ENCODE measurements at regions not wholly inside any gene's neighbourhood (a gene's known extent, or its start where the extent isn't known, plus 50 kb on each side); places are given as distances from the start of the nearest gene placed in this dataset.

- no peaks in the 10 kb centered on the region for H3K27me3 ChIP-seq
- DNase-seq (ENCODE audit: low spot score in 2 of 2), result no peak
- H3K27ac ChIP-seq, result no peak overlapping the region
- no peaks in the 10 kb centered on the region for H3K36me3 ChIP-seq
- intact Hi-C loops (cut with DNase I), result loop anchor here (5.0 kb wide), 1 partner anchor 241 kb away; the partner anchor contains the start of gene CNR1
- no peak overlapping the region for H3K4me3 ChIP-seq
- H3K4me1 ChIP-seq, result no peaks in the 10 kb centered on the region
- no peaks in the 10 kb centered on the region for H3K9me3 ChIP-seq
- TF ChIP-seq, protein P1, sequence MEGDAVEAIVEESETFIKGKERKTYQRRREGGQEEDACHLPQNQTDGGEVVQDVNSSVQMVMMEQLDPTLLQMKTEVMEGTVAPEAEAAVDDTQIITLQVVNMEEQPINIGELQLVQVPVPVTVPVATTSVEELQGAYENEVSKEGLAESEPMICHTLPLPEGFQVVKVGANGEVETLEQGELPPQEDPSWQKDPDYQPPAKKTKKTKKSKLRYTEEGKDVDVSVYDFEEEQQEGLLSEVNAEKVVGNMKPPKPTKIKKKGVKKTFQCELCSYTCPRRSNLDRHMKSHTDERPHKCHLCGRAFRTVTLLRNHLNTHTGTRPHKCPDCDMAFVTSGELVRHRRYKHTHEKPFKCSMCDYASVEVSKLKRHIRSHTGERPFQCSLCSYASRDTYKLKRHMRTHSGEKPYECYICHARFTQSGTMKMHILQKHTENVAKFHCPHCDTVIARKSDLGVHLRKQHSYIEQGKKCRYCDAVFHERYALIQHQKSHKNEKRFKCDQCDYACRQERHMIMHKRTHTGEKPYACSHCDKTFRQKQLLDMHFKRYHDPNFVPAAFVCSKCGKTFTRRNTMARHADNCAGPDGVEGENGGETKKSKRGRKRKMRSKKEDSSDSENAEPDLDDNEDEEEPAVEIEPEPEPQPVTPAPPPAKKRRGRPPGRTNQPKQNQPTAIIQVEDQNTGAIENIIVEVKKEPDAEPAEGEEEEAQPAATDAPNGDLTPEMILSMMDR (IDR thresholded peaks at IDR 0.05), result no peak
Measured at GRCh38 chr6:87926687-87927086, 121.0 kb upstream of the SPACA1 start.

DNA sequence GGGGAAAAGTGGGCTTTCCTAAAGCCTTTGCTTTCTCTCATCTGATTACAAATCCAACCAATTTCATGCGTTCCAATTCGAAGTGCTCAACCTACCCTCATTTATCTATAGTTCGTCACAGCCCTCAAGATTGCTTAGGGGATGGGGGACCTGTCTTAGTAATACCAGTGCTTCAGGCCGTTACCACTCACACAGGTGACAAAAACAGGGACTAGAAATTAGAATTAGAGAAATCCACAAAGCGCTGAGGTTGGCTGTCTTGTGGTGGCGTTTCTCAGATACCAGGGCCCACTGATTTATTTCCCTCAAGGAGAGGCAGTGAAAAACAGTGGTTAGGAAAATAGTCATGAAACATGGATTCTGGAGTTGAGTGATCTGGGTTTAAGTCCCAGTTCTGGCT, 121.6 kb upstream of the SPACA1 start:
- Histone ChIP-seq H3K4me3 (no peak overlapping the region), H3K9me3 (no peaks in the 10 kb centered on the region), H3K36me3 (no peaks in the 10 kb centered on the region), H3K27ac (no peak overlapping the region), H3K4me1 (no peaks in the 10 kb centered on the region), H3K27me3 (no peaks in the 10 kb centered on the region)
- intact Hi-C loops (cut with DNase I), result loop anchor here (5.0 kb wide), 1 partner anchor 241 kb away; the partner anchor contains the start of gene CNR1
- TF ChIP-seq, protein P1 (IDR thresholded peaks at IDR 0.05), result no peak
- DNase-seq (ENCODE audit: low spot score in 2 of 2), result no peak

- Histone ChIP-seq H3K36me3 (no peaks in the 10 kb centered on the region), H3K4me3 (no peak overlapping the region), H3K4me1 (no peaks in the 10 kb centered on the region), H3K27ac (no peak overlapping the region), H3K27me3 (no peaks in the 10 kb centered on the region), H3K9me3 (no peaks in the 10 kb centered on the region)
- no peak for DNase-seq (ENCODE audit: low spot score in 2 of 2)
- intact Hi-C loops (cut with DNase I), result loop anchor here (5.0 kb wide), 1 partner anchor 242 kb away; the partner anchor contains the start of gene CNR1
- TF ChIP-seq, protein P1 (IDR thresholded peaks at IDR 0.05), result no peak
Measured at GRCh38 chr6:87925373-87926060, 122.1 kb upstream of the SPACA1 start.

- H3K27me3 ChIP-seq, result no peaks in the 10 kb centered on the region
- H3K9me3 ChIP-seq, result no peaks in the 10 kb centered on the region
- no peaks in the 10 kb centered on the region for H3K36me3 ChIP-seq
- DNase-seq (ENCODE audit: low spot score in 2 of 2), result no peak
- H3K27ac ChIP-seq, result no peak overlapping the region
- intact Hi-C loops (cut with DNase I), result no loop called here
- H3K4me3 ChIP-seq, result no peak overlapping the region
- TF ChIP-seq, protein P1 (IDR thresholded peaks at IDR 0.05), result no peak
- no peaks in the 10 kb centered on the region for H3K4me1 ChIP-seq
Measured at GRCh38 chr6:87923389-87924050, 124.1 kb upstream of the SPACA1 start.

DNA sequence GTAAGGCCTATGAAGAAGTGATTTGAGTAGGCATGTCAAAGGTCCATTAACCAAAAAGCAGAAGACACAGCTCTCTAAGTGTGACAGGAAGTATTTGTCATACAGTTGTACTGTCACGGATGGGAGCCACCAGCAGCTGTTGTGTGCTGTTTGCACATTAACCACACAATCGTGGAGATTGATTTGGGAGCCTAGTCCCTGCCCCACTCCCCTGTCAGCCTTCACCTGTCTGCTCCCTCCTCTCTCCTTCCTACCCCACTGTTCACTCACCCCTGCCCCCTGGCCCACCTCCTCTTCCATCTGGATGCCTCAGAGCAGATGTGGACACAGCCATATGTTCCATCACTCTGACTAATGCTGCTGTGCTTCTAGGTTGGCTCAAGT, 124.7 kb upstream of the SPACA1 start:
- no peak for DNase-seq (ENCODE audit: low spot score in 2 of 2)
- Histone ChIP-seq H3K9me3 (no peaks in the 10 kb centered on the region), H3K36me3 (no peaks in the 10 kb centered on the region), H3K27me3 (no peaks in the 10 kb centered on the region), H3K4me1 (no peaks in the 10 kb centered on the region), H3K4me3 (no peak overlapping the region), H3K27ac (no peak overlapping the region)
- TF ChIP-seq, protein P1 (IDR thresholded peaks at IDR 0.05), result no peak
- intact Hi-C loops (cut with DNase I), result no loop called here
